HuH-7.5 (cell line): ENCODE measurements at regions not wholly inside any gene's neighbourhood (a gene's known extent, or its start where the extent isn't known, plus 50 kb on each side); places are given as distances from the start of the nearest gene placed in this dataset.
"Not testable (repeated sequence)": the region's sequence is repeated elsewhere in the genome, so short reads cannot be mapped to it uniquely, and the experiment has no call there.

Experiments used
- DNase-seq: peaks from one replicate; pipeline ENCODE4 v3.0.0; 2011; ENCODE audit warnings: low spot score

GRCh38 chr7:65744406-65744805 lies 128.5 kb upstream of the VKORC1L1 start:
- DNase-seq: no peak

DNA sequence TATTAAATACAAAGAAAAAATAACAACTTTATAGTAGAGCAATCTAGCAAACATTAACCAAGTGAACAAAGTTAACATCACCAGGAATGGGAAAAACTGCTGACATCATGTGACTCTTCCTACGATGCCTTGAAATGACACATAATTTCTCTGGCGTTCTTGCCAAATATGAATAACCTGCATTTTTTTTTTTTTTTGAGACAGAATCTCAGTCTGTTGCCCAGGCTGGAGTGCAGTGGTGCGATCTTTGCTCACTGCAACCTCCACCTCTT lies 126.5 kb upstream of the VKORC1L1 start:
- no peak for DNase-seq

DNA sequence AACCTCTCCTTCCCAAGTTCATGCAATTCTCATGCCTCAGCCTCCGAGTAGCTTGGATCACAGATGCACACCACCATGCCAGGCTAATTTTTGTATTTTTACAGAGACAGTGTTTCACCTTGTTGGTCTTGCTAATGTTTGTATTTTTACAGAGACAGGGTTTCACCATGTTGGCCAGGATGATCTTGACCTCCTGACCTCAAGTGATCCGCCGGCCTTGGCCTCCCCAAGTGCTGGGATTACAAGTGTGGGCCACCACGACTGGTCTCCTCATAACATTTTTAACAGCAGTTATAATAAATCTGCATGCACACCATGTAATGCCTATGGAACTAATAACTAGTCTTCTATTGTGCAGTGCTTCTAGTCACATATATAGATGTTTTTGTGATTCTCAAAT lies 123.8 kb upstream of the VKORC1L1 start:
- no peak for DNase-seq

DNA sequence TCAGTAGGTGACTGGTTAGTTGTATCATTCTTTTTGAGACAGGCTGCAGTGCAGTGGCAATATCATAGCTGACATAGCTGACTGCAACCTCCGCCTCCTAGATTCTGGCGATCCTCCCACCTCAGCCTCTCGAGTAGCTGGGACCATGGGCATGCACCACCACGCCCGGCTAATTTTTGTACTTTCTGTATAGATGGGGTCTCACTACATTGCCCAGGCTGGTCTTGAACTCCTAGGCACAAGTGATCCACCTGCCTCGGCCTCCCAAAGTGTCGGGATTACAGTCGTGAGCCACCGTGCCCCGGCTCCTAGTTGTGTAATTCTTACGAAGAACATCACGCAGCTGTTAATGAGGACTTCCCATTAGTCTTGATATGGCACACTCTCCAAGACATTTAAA lies 123.4 kb upstream of the VKORC1L1 start:
- DNase-seq: no peak

GRCh38 chr7:65750511-65751344 lies 122.1 kb upstream of the VKORC1L1 start:
- peak; percentile 93 for DNase-seq

DNA sequence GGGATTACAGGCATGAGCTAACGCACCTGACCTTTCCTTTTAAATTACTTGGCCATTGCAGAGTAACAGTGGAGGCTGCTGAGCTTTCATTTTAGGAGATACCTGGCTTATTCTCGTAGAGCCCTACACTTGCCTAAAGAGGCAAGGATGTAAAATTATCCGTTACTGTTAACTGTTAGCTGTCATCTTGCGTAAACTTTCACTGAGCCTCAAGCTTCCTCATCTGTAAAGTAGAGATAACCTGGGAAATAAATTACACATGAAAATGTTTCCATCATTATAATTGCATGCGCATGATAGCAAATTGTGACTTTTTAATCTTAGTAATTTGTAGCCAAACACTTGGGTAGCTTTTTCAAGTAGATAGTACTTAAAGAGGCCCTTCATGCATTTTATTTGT lies 118.8 kb upstream of the VKORC1L1 start:
- DNase-seq: not testable (repeated sequence)

- DNase-seq: not testable (repeated sequence)
These were observed 113.9 kb upstream of the VKORC1L1 start for GRCh38 chr7:65758991-65759390.

DNA sequence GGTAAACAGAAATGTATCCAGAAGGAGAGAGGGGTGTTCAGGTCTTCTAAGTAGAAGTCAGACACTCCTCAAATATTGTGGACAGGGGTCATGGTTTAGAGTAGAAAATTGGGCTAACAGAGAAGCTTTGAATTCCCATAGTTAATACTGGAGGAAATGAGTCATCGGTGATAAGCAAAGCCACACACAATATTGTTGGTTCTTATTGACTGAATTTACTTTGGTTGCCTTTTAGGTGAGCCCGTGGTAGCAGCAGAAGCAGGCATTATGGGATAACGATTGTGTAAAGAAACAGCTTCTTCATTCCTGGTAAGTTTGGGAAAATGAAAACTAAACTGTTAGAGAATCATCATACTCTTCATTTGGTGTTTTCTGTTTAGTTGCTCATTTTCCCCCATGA lies 110.2 kb upstream of the VKORC1L1 start:
- not testable (repeated sequence) for DNase-seq

DNA sequence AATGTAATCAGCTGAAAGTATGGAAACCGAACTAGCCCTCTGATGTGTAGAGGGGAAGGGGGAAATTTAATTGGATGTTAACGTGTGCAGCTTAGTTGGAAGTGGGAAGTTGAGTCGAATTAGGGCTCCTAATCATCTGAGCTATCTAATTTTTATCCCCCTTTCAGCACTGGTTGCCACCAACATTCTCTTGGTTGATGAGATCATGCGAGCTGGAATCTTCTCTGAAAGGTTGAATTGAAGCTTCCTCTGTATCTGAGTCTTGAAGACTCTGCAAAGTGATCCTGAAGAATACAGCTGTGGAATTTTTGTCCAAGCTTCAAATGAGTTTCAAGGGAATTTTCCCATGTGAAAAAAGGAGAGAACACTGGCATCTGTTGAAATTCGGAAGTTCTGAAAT lies 109.8 kb upstream of the VKORC1L1 start:
- DNase-seq: not testable (repeated sequence)

- DNase-seq: peak; percentile 72
These were observed 102.2 kb upstream of the VKORC1L1 start for GRCh38 chr7:65770473-65771225.

DNA sequence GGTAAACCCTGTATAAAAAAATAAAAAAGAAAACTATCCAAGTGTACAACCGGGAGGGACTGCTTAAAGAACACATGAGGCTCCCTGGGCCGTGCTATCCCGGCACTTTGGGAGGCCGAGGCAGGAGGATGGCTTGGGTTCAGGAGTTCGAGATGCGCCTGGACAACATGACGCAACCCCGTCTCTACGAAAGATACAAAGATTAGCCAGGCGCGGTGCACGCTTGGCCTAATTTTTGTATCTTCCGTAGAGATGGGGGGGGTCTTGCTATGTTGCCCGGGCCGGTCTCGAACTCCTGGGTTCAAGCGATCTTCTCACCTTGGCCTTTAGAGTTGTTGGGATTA lies 101.7 kb upstream of the VKORC1L1 start:
- not testable (repeated sequence) for DNase-seq

- not testable (repeated sequence) for DNase-seq
These were observed 96.2 kb upstream of the VKORC1L1 start for GRCh38 chr7:65776677-65777076.

GRCh38 chr7:65789943-65790342 lies 82.9 kb upstream of the VKORC1L1 start:
- not testable (repeated sequence) for DNase-seq

DNA sequence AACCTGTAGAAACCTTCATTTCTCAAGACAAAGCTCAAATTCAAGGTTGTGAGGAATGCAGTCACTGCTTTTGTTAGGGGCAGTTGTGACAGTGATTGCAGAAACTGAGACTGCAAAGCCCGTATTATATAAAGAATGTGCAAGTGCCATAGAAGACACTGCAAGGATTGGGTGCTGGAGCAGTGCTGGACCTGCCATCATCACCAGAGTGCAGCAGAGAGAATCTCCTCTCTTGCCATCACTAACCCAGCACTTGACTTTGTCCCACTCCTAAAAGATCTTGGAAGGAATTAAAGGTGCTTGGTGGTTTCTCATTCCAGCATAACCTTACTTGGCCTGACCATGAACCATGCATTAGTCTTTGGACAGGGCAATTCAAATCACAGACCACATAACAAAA lies 81.1 kb upstream of the VKORC1L1 start:
- DNase-seq: not testable (repeated sequence)

GRCh38 chr7:65792726-65793125 lies 80.1 kb upstream of the VKORC1L1 start:
- DNase-seq: not testable (repeated sequence)

- DNase-seq: not testable (repeated sequence)
These were observed 78.0 kb upstream of the VKORC1L1 start for GRCh38 chr7:65794671-65795391.

GRCh38 chr7:65795392-65795716 lies 77.5 kb upstream of the VKORC1L1 start:
- not testable (repeated sequence) for DNase-seq

GRCh38 chr7:65796205-65796604 lies 76.7 kb upstream of the VKORC1L1 start:
- DNase-seq: no peak

DNA sequence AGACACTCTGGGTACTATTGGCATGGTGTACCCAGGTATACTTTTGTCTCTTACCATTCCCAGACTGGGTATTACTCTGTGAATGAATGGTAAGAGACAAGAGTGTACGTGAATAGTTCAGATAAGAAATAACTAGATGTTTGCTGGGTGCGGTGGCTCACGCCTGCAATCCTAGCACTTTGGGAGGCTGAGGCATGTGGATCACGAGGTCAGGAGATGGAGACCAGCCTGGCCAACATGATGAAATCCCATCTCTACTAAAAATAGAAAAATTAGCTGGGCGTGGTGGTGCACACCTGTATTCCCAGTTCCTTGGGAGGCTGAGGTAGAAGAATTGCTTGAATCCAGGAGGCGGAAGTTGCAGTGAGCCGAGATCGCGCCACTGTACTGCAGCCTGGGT lies 75.8 kb upstream of the VKORC1L1 start:
- DNase-seq: not testable (repeated sequence)

GRCh38 chr7:65797566-65797965 lies 75.3 kb upstream of the VKORC1L1 start:
- not testable (repeated sequence) for DNase-seq

- no peak for DNase-seq
These were observed 74.5 kb upstream of the VKORC1L1 start for GRCh38 chr7:65798111-65799075.

- DNase-seq: not testable (repeated sequence)
These were observed 72.7 kb upstream of the VKORC1L1 start for GRCh38 chr7:65800191-65800590.
